Mammary epithelial cell (primary cell): ENCODE measurements at regions not wholly inside any gene's neighbourhood (a gene's known extent, or its start where the extent isn't known, plus 50 kb on each side); places are given as distances from the start of the nearest gene placed in this dataset.

ENCODE experiments used
- CTCF ChIP-seq, 2 donors: IDR thresholded peaks in 1 of 2; conservative IDR thresholded peaks in 1 of 2; 2 replicates each; pipeline ENCODE4 v1.5.1; 2011 to 2012; ENCODE audit warnings: inconsistent platforms in 2 of 2, low read length in 2 of 2, mild to moderate bottlenecking in 2 of 2, control low read depth in 1 of 2, low read depth in 1 of 2; ENCODE audit not compliant: insufficient read depth in 1 of 2; ENCODE audit errors: extremely low read depth in 1 of 2
- EZH2 ChIP-seq: IDR thresholded peaks from 2 replicates; pipeline ENCODE4 v1.6.1; 2012; ENCODE audit warnings: low read length, inconsistent platforms, borderline replicate concordance

- TF ChIP-seq EZH2 (no peak), CTCF (conservative IDR thresholded peaks at IDR 0.05 in 1 of 2, IDR thresholded peaks at IDR 0.05 in 1 of 2; ENCODE audit: extremely low read depth in 1 of 2, insufficient read depth in 1 of 2, low read depth in 1 of 2, low read length in 2 of 2) (no peak)
Observed at GRCh38 chr1:192941722-192942411, 117.3 kb downstream of the UCHL5 start.
